HEK293T (cell line): ENCODE measurements at regions not wholly inside any gene's neighbourhood (a gene's known extent, or its start where the extent isn't known, plus 50 kb on each side); places are given as distances from the start of the nearest gene placed in this dataset.

ENCODE experiments used
- BHLHE40 ChIP-seq: fragments of 450-650 bp; IDR thresholded peaks from 2 replicates; pipeline ENCODE4 v1.6.1; 2016; ENCODE audit warnings: mild to moderate bottlenecking, moderate library complexity, borderline replicate concordance
- ELF4 ChIP-seq: fragments of 450-650 bp; IDR thresholded peaks from 2 replicates; pipeline ENCODE4 v1.6.1; 2017; ENCODE audit warnings: antibody characterized with exemption
- HDGF ChIP-seq: fragments of 450-650 bp; IDR thresholded peaks from 2 replicates; pipeline ENCODE4 v1.6.1; 2017; ENCODE audit warnings: antibody characterized with exemption, borderline replicate concordance
- SP1 ChIP-seq: fragments of 450-650 bp; IDR thresholded peaks from 2 replicates; pipeline ENCODE4 v1.6.1; 2017
- SUZ12 ChIP-seq: fragments of 450-650 bp; IDR thresholded peaks from 2 replicates; pipeline ENCODE4 v1.6.1; 2016; ENCODE audit warnings: mild to moderate bottlenecking
- ZNF384 ChIP-seq: fragments of 450-650 bp; IDR thresholded peaks from 2 replicates; pipeline ENCODE4 v1.6.1; 2016

DNA sequence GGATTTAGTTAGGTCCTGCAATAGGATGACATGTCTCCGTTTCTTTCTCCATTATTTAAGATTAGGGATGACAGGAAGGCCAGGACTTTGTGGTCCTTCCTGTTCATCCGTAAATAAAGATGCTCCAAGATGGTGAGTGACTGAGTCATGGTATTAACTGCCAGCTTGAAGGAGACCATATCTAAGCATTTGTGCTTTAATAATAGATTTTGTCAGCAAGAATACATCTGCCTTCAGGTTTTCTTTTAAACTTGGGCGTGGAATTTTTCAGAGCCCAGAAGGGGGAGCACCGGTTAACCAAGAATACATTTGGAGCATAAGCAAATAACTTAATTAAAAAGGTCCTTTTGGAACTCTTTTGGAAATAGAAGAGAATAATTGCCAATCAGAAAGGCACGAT lies 68.2 kb downstream of the ARHGAP35 start:
- no peak for TF ChIP-seq BHLHE40
- no peak for TF ChIP-seq HDGF
- no peak for TF ChIP-seq ELF4
- TF ChIP-seq ZNF384 = no peak
- TF ChIP-seq SUZ12 = no peak
- TF ChIP-seq SP1 = no peak
